ENCODE measurements at regions not wholly inside any gene's neighbourhood (a gene's known extent, or its start where the extent isn't known, plus 50 kb on each side); places are given as distances from the start of the nearest gene placed in this dataset.

- TF ChIP-seq CEBPB (IDR thresholded peaks at IDR 0.05; ENCODE audit: borderline replicate concordance, low read depth, low read length) (peak; percentile 29; the same call in 1 of the 2 replicates), ELF3 (CRISPR knock-in tag; IDR thresholded peaks at IDR 0.05) (peak; percentile 91), ZNF263 (CRISPR knock-in tag; IDR thresholded peaks at IDR 0.05) (no peak; the same call in 1 of the 2 replicates), SKI (IDR thresholded peaks at IDR 0.05; ENCODE audit: partially characterized antibody) (peak; percentile 40), ZNF570 (CRISPR knock-in tag; IDR thresholded peaks at IDR 0.05; ENCODE audit: borderline replicate concordance) (no peak), HIVEP1 (CRISPR knock-in tag; IDR thresholded peaks at IDR 0.05) (no peak), ZSCAN22 (CRISPR knock-in tag; IDR thresholded peaks at IDR 0.05) (no peak), CC2D1A (CRISPR knock-in tag; IDR thresholded peaks at IDR 0.05) (no peak), U2AF1 (optimal IDR thresholded peaks at IDR 0.05; ENCODE audit: low read depth, low read length) (no peak), NPAS2 (CRISPR knock-in tag; IDR thresholded peaks at IDR 0.05; ENCODE audit: borderline replicate concordance) (no peak), MAX (IDR thresholded peaks at IDR 0.05) (peak; percentile 69), HOXA7 (CRISPR knock-in tag; IDR thresholded peaks at IDR 0.05) (no peak), ETV6 (CRISPR knock-in tag; conservative IDR thresholded peaks at IDR 0.05) (no peak), HNRNPLL (IDR thresholded peaks at IDR 0.05; ENCODE audit: low read depth, low read length, poor library complexity, severe bottlenecking) (no peak), ZNF589 (CRISPR knock-in tag; conservative IDR thresholded peaks at IDR 0.05) (no peak), THAP8 (CRISPR knock-in tag; IDR thresholded peaks at IDR 0.05; ENCODE audit: borderline replicate concordance) (no peak), ETS1 (CRISPR knock-in tag; IDR thresholded peaks at IDR 0.05) (no peak), ZNF230 (CRISPR knock-in tag; IDR thresholded peaks at IDR 0.05) (no peak), KDM2A (CRISPR knock-in tag; IDR thresholded peaks at IDR 0.05; ENCODE audit: borderline replicate concordance, low read depth) (no peak), SOX13 (IDR thresholded peaks at IDR 0.05) (no peak), SOX13 (CRISPR knock-in tag; conservative IDR thresholded peaks at IDR 0.05 in 1 of 2, IDR thresholded peaks at IDR 0.05 in 1 of 2) (peak in 1 of 2 experiments; percentile 47; a peak in 2 of 4 replicates), ZSCAN12 (CRISPR knock-in tag; IDR thresholded peaks at IDR 0.05) (no peak)
- TF ChIP-seq, protein P1, sequence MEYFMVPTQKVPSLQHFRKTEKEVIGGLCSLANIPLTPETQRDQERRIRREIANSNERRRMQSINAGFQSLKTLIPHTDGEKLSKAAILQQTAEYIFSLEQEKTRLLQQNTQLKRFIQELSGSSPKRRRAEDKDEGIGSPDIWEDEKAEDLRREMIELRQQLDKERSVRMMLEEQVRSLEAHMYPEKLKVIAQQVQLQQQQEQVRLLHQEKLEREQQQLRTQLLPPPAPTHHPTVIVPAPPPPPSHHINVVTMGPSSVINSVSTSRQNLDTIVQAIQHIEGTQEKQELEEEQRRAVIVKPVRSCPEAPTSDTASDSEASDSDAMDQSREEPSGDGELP (IDR thresholded peaks at IDR 0.05; ENCODE audit: borderline replicate concordance, low read depth), result peak; percentile 76; the same call in 1 of the 2 replicates
- TF ChIP-seq, protein P2, sequence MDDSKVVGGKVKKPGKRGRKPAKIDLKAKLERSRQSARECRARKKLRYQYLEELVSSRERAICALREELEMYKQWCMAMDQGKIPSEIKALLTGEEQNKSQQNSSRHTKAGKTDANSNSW (CRISPR knock-in tag; IDR thresholded peaks at IDR 0.05; ENCODE audit: borderline replicate concordance), result no peak
- TF ChIP-seq, protein P3, sequence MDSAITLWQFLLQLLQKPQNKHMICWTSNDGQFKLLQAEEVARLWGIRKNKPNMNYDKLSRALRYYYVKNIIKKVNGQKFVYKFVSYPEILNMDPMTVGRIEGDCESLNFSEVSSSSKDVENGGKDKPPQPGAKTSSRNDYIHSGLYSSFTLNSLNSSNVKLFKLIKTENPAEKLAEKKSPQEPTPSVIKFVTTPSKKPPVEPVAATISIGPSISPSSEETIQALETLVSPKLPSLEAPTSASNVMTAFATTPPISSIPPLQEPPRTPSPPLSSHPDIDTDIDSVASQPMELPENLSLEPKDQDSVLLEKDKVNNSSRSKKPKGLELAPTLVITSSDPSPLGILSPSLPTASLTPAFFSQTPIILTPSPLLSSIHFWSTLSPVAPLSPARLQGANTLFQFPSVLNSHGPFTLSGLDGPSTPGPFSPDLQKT (CRISPR knock-in tag; IDR thresholded peaks at IDR 0.05; ENCODE audit: borderline replicate concordance), result no peak
Measured at GRCh38 chr6:167499161-167499660, 174.3 kb downstream of the TTLL2 start (continued).
